ENCODE measurements at regions not wholly inside any gene's neighbourhood (a gene's known extent, or its start where the extent isn't known, plus 50 kb on each side); places are given as distances from the start of the nearest gene placed in this dataset.

DNA sequence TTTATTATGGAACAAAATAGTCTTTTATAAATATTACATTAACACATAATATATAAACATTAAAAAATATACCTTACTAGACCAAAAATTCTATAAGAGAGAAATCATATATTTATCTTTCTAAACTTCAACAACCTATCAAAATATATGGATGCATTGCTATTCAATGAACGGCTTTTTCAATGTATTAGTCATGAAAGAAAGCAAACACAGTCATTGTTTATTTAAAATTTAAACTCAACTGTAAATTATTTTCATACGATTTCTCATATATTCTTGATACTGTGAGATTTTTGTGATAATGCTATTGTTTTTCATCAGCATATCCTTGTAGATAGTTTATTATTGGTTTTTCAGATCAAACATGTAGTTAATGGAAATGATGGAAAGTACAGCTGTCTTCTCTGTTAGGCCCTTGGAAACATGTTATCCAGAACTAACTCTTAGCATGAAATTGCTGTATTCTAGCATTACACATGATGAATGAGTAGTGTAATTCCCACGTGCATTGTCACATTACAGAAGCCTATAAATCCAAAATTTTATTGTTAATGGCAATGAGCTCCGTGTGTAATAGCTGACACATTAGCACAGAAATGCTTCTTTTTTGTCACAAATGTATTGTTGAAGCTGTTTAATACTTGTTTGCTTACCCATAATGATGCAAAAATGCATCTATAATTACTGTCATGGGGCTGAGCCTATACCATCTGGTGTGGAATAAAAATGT is 1639.9 kb downstream of the SLITRK5 start (continued):
- TF ChIP-seq, protein P1, sequence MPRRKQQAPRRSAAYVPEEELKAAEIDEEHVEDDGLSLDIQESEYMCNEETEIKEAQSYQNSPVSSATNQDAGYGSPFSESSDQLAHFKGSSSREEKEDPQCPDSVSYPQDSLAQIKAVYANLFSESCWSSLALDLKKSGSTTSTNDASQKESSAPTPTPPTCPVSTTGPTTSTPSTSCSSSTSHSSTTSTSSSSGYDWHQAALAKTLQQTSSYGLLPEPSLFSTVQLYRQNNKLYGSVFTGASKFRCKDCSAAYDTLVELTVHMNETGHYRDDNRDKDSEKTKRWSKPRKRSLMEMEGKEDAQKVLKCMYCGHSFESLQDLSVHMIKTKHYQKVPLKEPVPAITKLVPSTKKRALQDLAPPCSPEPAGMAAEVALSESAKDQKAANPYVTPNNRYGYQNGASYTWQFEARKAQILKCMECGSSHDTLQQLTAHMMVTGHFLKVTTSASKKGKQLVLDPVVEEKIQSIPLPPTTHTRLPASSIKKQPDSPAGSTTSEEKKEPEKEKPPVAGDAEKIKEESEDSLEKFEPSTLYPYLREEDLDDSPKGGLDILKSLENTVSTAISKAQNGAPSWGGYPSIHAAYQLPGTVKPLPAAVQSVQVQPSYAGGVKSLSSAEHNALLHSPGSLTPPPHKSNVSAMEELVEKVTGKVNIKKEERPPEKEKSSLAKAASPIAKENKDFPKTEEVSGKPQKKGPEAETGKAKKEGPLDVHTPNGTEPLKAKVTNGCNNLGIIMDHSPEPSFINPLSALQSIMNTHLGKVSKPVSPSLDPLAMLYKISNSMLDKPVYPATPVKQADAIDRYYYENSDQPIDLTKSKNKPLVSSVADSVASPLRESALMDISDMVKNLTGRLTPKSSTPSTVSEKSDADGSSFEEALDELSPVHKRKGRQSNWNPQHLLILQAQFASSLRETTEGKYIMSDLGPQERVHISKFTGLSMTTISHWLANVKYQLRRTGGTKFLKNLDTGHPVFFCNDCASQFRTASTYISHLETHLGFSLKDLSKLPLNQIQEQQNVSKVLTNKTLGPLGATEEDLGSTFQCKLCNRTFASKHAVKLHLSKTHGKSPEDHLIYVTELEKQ (tag by site-specific recombination; IDR thresholded peaks at IDR 0.05; ENCODE audit: borderline replicate concordance), result no peak
- TF ChIP-seq ZNF580 (tag by site-specific recombination; IDR thresholded peaks at IDR 0.05), result no peak
- TF ChIP-seq ZNF571 (tag by site-specific recombination; IDR thresholded peaks at IDR 0.05), result no peak
- no peak for TF ChIP-seq ZFP37 (tag by site-specific recombination; IDR thresholded peaks at IDR 0.05)
- TF ChIP-seq ZNF112 (tag by site-specific recombination; IDR thresholded peaks at IDR 0.05), result no peak
- TF ChIP-seq ZNF184 (tag by site-specific recombination; IDR thresholded peaks at IDR 0.05), result no peak
- no peak for TF ChIP-seq ZIC2 (tag by site-specific recombination; IDR thresholded peaks at IDR 0.05)
- TF ChIP-seq ZNF701 (tag by site-specific recombination; IDR thresholded peaks at IDR 0.05), result no peak
- TF ChIP-seq ZFP69B (tag by site-specific recombination; IDR thresholded peaks at IDR 0.05), result no peak
- no peak for TF ChIP-seq ZNF292 (tag by site-specific recombination; IDR thresholded peaks at IDR 0.05; ENCODE audit: borderline replicate concordance, low read depth)
- no peak for TF ChIP-seq ZNF664 (tag by site-specific recombination; IDR thresholded peaks at IDR 0.05)

DNA sequence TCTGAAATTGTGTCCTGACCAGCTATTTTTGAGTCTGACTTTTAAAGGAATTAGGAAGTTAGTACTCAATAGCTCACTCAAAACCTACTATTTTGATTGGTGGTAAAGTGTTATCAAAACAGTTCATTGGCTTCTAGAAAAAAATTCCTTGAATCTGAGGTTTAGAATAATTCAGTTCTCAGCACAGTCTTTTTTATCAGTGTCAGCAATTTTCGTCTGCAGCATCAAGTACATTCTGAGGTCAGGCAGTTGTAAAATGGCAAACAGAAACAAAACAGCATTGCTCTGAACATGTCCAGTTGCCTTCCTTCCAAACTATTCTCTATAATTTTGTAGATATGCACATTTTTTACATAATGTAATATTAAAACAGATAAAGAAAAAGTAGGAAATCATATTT is 1644.1 kb downstream of the SLITRK5 start:
- ChIA-PET CTCF (no interaction called here), POLR2A (no interaction called here)
- Histone ChIP-seq H3K4me1 (ENCODE audit: control insufficient read depth, insufficient read depth, low read length) (no peaks in the 10 kb centered on the region), H3K27ac (ENCODE audit: extremely low read depth, low read depth, low read length) (no peak overlapping the region), H3K9me3 (ENCODE audit: control insufficient read depth, insufficient read depth, low read depth, low read length) (no peaks in the 10 kb centered on the region), H3K36me3 (ENCODE audit: control insufficient read depth in 2 of 2, insufficient read depth in 1 of 2, low read length in 2 of 2) (no peaks in the 10 kb centered on the region), H3K4me3 (ENCODE audit: low read depth, low read length) (no peak overlapping the region)
- TF ChIP-seq HOXC10 (CRISPR knock-in tag; IDR thresholded peaks at IDR 0.05), result no peak
- no peak for TF ChIP-seq ZNF311 (tag by site-specific recombination; IDR thresholded peaks at IDR 0.05; ENCODE audit: borderline replicate concordance)
- TF ChIP-seq ZNF362 (tag by site-specific recombination; IDR thresholded peaks at IDR 0.05), result no peak
- TF ChIP-seq ZNF510 (tag by site-specific recombination; IDR thresholded peaks at IDR 0.05; ENCODE audit: insufficient replicate concordance), result no peak
- TF ChIP-seq ZNF274 (IDR thresholded peaks at IDR 0.05; ENCODE audit: low read length), result no peak
- no peak for TF ChIP-seq ZNF274 (tag by site-specific recombination; IDR thresholded peaks at IDR 0.05; ENCODE audit: borderline replicate concordance)
- no peak for TF ChIP-seq ZNF19 (tag by site-specific recombination; IDR thresholded peaks at IDR 0.05; ENCODE audit: low read depth)
- TF ChIP-seq, protein P2, sequence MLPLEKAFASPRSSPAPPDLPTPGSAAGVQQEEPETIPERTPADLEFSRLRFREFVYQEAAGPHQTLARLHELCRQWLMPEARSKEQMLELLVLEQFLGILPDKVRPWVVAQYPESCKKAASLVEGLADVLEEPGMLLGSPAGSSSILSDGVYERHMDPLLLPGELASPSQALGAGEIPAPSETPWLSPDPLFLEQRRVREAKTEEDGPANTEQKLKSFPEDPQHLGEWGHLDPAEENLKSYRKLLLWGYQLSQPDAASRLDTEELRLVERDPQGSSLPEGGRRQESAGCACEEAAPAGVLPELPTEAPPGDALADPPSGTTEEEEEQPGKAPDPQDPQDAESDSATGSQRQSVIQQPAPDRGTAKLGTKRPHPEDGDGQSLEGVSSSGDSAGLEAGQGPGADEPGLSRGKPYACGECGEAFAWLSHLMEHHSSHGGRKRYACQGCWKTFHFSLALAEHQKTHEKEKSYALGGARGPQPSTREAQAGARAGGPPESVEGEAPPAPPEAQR (tag by site-specific recombination; IDR thresholded peaks at IDR 0.05), result no peak
- no peak for TF ChIP-seq ZNF645 (tag by site-specific recombination; IDR thresholded peaks at IDR 0.05)
- TF ChIP-seq OSR2 (tag by site-specific recombination; IDR thresholded peaks at IDR 0.05), result no peak
- no peak for TF ChIP-seq ZNF138 (tag by site-specific recombination; IDR thresholded peaks at IDR 0.05; ENCODE audit: borderline replicate concordance)
- TF ChIP-seq ZNF214 (tag by site-specific recombination; IDR thresholded peaks at IDR 0.05; ENCODE audit: borderline replicate concordance), result no peak
- no peak for TF ChIP-seq FEZF1 (tag by site-specific recombination; IDR thresholded peaks at IDR 0.05)
- TF ChIP-seq ZNF112 (tag by site-specific recombination; IDR thresholded peaks at IDR 0.05), result no peak

All from HEK293 (cell line).